Right renal pelvis (tissue), 4 donors: ENCODE measurements at regions not wholly inside any gene's neighbourhood (a gene's known extent, or its start where the extent isn't known, plus 50 kb on each side); places are given as distances from the start of the nearest gene placed in this dataset.
"Not testable (repeated sequence)": the region's sequence is repeated elsewhere in the genome, so short reads cannot be mapped to it uniquely, and the experiment has no call there.

Experiments
- DNase-seq, 4 donors: peaks; one replicate each; pipeline ENCODE4 v3.0.0-alpha.2; 2013; ENCODE audit warnings: low read depth in 4 of 4, low spot score in 3 of 4, missing footprints in 1 of 4

DNA sequence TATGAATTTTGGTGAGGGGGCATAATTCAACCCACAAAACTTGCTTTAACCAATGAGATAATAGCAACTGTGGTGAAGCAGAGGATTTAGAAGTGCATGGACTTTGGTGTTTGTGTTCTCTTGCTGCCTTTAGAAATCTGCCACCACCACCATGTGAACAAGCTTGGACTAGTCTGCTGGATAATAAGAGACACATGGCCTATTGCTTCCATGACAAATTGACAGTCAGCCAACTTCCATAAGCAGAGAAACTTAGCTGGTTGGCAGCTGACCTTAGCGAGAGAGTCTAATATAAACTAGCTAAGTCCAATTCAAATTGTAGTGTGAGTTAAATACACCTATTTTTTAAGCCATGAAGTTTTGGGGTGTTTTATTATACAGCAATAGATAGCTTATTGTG lies 482.1 kb upstream of the ANO5 start:
- DNase-seq, result no peak

DNA sequence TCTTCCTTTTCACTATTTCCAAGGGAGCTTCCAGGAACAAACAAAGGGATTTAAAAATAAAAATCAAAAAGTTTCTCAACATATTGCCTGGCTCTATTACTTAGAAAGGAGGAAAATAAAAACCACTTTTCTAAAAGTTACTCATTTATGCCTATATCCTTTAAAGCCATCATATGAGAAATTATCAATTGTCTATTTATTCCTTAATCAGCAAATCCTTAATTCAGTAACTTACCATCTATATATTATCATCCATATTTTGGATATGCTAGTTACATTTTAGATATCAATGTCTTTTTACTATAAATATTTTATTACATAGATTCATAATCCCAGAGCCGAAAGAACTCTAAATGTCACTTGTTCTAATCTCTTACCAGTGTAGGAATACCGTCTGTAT lies 481.5 kb upstream of the ANO5 start:
- DNase-seq, result no peak

GRCh38 chr11:21723678-21724077 lies 469.2 kb upstream of the ANO5 start:
- no peak for DNase-seq

DNA sequence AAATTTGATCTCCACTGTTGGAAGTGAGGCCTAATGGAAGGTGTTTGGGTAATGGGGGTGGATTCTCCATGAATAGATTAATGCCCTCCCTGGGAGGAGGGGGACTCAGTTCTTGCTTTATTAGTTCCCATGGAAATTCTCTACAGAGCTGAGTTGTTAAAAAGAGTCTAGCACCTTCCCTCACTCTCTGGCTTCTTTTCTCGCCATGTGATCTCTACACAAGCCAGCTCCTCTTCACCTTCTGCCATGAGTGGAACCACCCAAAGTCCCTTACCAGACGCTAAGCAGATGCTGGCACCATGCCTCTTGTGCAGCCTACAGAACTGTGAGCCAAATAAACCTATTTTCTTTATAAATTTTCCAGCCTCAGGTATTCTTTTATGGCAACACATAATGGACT lies 465.8 kb upstream of the ANO5 start:
- no peak for DNase-seq

DNA sequence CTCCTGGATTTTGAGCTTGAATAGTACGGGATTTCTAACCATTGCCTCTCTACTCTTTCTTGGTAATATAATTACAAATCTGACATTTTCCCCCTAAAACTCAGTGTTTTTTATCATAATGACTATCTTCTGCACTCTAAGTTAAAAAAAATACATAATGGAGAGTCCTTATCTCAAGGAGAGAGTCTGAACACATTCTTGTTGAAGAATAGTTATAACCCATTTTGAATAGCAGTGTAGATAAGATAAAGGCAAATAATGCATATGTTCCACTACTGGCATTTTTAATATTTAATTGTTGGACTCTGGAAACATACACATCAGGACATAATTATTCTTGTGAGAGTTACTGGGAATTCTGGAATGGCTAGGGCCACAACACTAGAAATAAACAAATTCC lies 456.5 kb upstream of the ANO5 start:
- no peak for DNase-seq

GRCh38 chr11:21752475-21753243 lies 440.2 kb upstream of the ANO5 start:
- not testable (repeated sequence) for DNase-seq

- DNase-seq, result not testable (repeated sequence)
These were observed 439.6 kb upstream of the ANO5 start for GRCh38 chr11:21753244-21753767.

DNA sequence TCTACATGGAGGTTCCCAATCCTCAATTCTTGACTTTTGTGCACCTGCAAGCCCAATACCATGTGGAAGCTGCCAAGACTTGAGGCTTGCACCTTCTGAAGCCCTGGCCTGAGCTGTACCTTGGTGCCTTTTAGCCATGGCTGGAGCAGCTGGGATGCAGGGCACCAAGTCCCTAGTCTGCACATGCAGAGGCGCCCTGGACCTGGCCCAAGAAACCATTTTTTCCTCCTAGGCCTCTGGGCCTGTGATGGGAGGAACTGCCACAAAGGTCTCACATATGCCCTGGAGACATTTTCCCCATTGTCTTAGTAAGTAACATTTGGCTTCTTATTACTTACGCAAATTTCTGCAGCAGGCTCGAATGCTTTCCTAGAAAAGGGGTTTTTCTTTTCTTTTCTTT lies 431.9 kb upstream of the ANO5 start:
- no peak for DNase-seq

- no peak for DNase-seq
These were observed 424.5 kb upstream of the ANO5 start for GRCh38 chr11:21768388-21768787.

DNA sequence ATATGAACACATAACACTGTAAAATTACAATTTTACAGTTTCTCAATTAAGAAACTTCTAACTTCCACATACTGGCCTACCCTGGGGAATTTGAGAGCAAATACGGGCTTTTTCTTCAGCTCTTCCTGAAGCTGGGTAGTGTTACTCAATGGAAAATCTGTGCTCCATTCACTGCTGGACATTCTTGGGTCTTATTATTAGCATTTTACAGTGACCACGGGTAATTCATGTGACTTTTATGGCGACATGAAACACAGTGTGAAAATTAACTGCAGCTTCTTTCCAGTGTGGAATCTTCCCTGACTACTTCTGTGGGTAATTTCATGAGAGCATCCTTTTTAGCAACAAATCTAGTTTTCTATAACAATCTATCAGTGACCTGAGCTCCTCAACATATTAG lies 423.7 kb upstream of the ANO5 start:
- no peak for DNase-seq

GRCh38 chr11:21771097-21771496 lies 421.8 kb upstream of the ANO5 start:
- no peak for DNase-seq

DNA sequence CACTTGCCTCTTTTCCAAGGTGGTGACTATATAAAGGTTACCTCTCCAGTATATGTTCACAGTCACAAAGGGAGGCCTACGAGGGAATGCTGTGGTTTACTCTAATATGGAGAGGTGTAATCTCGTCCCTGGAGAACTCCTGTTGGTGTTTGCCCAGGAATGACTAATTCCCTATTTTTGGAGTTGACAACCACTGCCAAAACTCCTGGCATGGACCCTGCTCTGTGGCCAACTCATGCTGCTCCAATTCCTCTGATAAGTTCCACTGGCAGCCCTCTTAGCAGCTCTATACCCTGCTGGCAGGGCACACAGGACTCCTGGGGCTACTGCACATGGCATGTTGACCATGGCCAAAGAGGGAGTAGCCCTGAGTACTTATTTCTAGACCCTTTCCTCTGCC lies 418.7 kb upstream of the ANO5 start:
- DNase-seq, result no peak

- DNase-seq, result no peak
These were observed 417.0 kb upstream of the ANO5 start for GRCh38 chr11:21775911-21776310.

DNA sequence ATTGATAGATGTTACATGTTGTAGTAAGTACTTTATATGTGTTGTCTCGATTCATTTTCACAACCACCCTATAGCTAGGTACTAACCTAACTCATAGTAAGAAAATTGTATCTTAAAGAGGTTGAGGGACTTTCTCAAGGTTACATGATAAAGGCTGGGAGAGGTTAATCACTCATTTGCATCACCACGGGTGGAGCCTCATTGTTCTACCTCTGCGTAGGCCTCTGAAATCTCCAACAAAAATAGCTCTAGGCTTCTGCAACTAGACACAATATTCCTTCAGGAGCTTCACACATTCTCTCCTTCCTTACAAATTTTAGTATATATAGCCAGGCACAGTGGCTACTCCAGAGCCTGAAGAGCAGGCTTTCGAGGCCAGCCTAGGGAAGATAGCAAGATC lies 408.9 kb upstream of the ANO5 start:
- no peak for DNase-seq

- no peak for DNase-seq
These were observed 407.5 kb upstream of the ANO5 start for GRCh38 chr11:21785351-21785750.

DNA sequence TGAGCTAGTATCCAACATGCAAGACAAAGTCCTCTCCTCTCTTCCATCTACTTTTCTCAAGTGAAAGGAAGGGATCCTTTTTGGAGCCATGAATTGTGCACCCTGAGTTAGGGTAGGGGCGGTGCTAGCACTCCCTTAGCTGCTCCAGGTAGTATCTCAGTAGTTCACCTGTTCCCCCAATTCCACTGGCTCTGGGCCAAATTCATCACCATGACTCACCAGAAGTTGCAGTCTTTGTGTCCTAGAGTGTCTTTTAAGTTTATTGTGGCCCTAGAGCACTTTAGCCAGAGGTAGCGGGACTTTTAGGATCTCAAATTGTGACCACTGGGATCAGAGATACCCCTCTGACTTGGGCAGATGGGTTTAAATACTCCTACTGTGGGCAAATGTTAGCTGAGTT lies 398.6 kb upstream of the ANO5 start:
- DNase-seq, result no peak

DNA sequence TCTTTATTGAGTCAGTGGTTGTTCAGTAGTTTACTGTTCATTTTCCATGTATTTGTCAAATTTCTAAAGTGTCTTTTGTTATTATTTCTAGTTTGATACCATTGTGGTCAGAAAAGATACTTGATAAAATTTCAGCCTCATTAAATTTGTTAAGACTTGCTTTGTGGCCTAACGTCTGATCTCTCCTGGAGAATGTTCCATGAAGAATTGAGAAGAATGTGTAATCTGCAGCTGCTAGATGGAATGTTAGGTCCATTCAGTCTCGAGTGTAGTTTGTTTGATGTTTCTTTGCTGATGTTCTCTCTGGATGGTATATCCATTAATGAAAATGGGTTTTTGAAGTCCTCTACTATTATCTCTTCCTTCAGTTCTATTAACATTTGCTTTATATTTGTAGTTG lies 394.7 kb upstream of the ANO5 start:
- DNase-seq, result no peak

DNA sequence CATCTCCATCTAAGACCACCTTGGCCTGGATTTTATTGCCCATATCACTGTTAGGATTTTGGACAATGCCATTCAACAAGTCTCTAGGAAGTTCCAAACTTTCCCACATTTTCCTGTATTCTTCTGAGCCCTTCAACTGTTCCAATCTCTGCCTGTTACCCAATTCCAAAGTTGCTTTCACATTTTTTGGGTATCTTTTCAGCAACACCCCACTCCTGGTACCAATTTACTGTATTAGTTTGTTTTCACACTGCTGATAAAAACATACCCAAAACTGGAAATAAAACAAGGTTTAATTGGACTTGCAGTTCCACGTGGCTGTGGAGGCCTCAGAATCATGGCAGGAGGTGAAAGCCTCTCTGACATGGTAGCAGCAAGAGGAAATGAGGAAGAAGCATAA lies 388.4 kb upstream of the ANO5 start:
- DNase-seq, result not testable (repeated sequence)

GRCh38 chr11:21806508-21806907 lies 386.4 kb upstream of the ANO5 start:
- DNase-seq, result no peak

DNA sequence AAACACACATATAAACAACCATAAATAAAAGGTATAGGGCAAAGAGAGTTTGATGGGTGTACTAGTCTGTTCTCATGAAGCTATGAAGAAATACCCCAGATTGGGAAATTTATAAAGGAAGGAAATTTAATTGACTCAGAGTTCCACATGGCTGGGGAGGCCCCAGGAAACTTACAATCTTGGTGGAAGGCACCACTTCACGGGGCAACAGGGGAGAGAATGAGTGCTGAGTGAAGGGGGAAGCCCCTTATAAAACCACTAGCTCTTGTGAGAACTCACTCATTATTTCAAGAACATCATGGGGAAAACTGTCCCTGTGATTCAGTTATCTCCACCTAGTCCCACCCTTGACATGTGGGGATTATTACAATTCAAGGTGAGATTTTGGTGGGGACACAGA lies 385.9 kb upstream of the ANO5 start:
- DNase-seq, result no peak

GRCh38 chr11:21807350-21807749 lies 385.5 kb upstream of the ANO5 start:
- no peak for DNase-seq

DNA sequence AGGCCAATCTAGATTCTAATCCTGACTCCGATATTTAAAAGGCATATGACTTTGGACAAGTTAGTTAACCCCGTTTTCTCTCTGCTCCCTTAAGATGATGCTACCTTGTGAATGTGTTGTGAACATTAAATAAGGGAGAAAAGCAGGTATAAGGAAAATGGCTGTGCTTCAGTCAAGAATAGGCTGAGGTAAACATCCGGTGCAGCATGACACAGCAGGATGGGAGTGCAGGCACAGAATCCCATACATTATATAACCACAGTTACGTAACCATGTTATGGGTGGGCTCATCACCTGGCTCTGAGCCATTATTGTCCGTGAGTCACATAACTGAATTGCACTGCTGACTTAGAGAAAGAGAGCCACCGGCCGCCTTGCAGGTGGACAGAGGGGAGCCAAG lies 382.2 kb upstream of the ANO5 start:
- DNase-seq, result no peak

GRCh38 chr11:21811572-21811971 lies 381.3 kb upstream of the ANO5 start:
- no peak for DNase-seq
